ENCODE measurements at regions not wholly inside any gene's neighbourhood (a gene's known extent, or its start where the extent isn't known, plus 50 kb on each side); places are given as distances from the start of the nearest gene placed in this dataset.
A peak's percentile ranks its signal among the peaks of the same experiment; 100 is the strongest.

GRCh38 chr2:71802556-71802955 lies 345.1 kb downstream of the CYP26B1 start:
- DNase-seq: no peak

- DNase-seq: no peak
These were observed 345.7 kb downstream of the CYP26B1 start for GRCh38 chr2:71801969-71802368.

- no peak for DNase-seq
These were observed 346.1 kb downstream of the CYP26B1 start for GRCh38 chr2:71801556-71801955.

- DNase-seq: no peak
These were observed 346.8 kb downstream of the CYP26B1 start for GRCh38 chr2:71800851-71801250.

GRCh38 chr2:71800106-71800809 lies 346.9 kb downstream of the DYSF start:
- no peak for DNase-seq

GRCh38 chr2:71799013-71799575 lies 345.7 kb downstream of the DYSF start:
- DNase-seq: no peak

GRCh38 chr2:71798266-71799012 lies 345.1 kb downstream of the DYSF start:
- peak; percentile 7 for DNase-seq

- DNase-seq: no peak
These were observed 343.9 kb downstream of the DYSF start for GRCh38 chr2:71797035-71797810.

GRCh38 chr2:71796174-71796593 lies 342.8 kb downstream of the DYSF start:
- no peak for DNase-seq

GRCh38 chr2:71795486-71795885 lies 342.1 kb downstream of the DYSF start:
- no peak for DNase-seq

- no peak for DNase-seq
These were observed 341.2 kb downstream of the DYSF start for GRCh38 chr2:71794611-71795010.

- no peak for DNase-seq
These were observed 340.6 kb downstream of the DYSF start for GRCh38 chr2:71793926-71794325.

GRCh38 chr2:71792926-71793761 lies 339.8 kb downstream of the DYSF start:
- no peak for DNase-seq

GRCh38 chr2:71791501-71792135 lies 338.3 kb downstream of the DYSF start:
- DNase-seq: no peak

- DNase-seq: no peak
These were observed 337.7 kb downstream of the DYSF start for GRCh38 chr2:71791061-71791450.

GRCh38 chr2:71790226-71791060 lies 337.1 kb downstream of the DYSF start:
- DNase-seq: no peak

GRCh38 chr2:71789556-71790204 lies 336.3 kb downstream of the DYSF start:
- no peak for DNase-seq

GRCh38 chr2:71788601-71789240 lies 335.4 kb downstream of the DYSF start:
- no peak for DNase-seq

- DNase-seq: no peak
These were observed 334.8 kb downstream of the DYSF start for GRCh38 chr2:71788186-71788525.
